22Rv1 (cell line): ENCODE measurements at regions not wholly inside any gene's neighbourhood (a gene's known extent, or its start where the extent isn't known, plus 50 kb on each side); places are given as distances from the start of the nearest gene placed in this dataset.

Experiments used
- CTCF ChIP-seq: fragments of 450-650 bp; IDR thresholded peaks from 2 replicates; pipeline ENCODE4 v1.5.1; 2017; ENCODE audit warnings: mild to moderate bottlenecking
- ZFX ChIP-seq: fragments of 450-650 bp; IDR thresholded peaks from 2 replicates; pipeline ENCODE4 v1.6.1; 2017; ENCODE audit warnings: antibody characterized with exemption, borderline replicate concordance

DNA sequence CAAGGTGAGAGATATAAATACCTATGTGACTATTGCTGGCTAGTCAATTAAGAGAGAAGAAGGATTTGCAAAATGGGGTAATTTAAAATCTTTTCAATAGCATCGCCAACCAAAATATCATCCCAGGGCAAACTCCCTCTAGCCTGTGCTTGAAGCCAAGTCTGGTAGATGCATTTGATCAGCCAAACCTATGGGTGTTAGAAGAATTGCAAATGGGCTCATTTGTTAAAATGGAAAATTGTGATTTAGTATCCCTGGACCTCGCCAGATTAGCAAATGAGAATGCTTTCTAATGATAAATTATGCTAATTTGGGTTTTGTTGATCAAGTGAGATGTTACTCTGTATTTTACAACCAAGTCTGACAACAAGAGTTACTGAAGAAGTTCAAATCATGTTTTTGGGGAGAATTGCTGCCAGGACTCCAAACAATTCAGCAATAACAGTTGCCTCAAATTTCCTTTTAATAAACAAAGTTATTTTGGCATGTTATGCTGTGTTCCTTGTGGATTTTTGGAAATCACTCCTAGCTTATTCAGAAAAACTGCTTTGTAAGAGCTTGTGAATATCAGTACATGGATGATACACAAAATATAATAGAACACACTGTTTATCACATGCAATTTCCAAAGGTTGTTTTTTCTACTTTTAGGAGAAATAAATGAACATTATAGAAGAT is 272.5 kb upstream of the PARD3B start:
- TF ChIP-seq CTCF (no peak), ZFX (no peak)
